ENCODE measurements at regions not wholly inside any gene's neighbourhood (a gene's known extent, or its start where the extent isn't known, plus 50 kb on each side); places are given as distances from the start of the nearest gene placed in this dataset.

GRCh38 chrX:115949900-115950822, 220.4 kb upstream of the AGTR2 start:
- TF ChIP-seq CTCF (optimal IDR thresholded peaks at IDR 0.05 in 1 of 3, IDR thresholded peaks at IDR 0.05 in 1 of 3, conservative IDR thresholded peaks at IDR 0.05 in 1 of 3; ENCODE audit: extremely low read depth in 1 of 3, insufficient read depth in 2 of 3, low read length in 3 of 3) (peak in 1 of 3 experiments; percentile 20), EZH2 (IDR thresholded peaks at IDR 0.05; ENCODE audit: low read length) (no peak)
